Motor neuron (in vitro differentiated cells): ENCODE measurements at regions not wholly inside any gene's neighbourhood (a gene's known extent, or its start where the extent isn't known, plus 50 kb on each side); places are given as distances from the start of the nearest gene placed in this dataset.

Experiments used
- ATAC-seq, 8 experiments: fragments of 200-7000 bp; cut with Tn5 transposase; replicated peaks in 6 of 8; 2 replicates each; pipeline ENCODE4 v1.8.0; 2021; ENCODE audit warnings: mild to moderate bottlenecking in 8 of 8, moderate library complexity in 8 of 8
- H3K27ac ChIP-seq, 2 donors: fragments of 250-450 bp; sonication (Bioruptor Pico); 2 replicates each; pipeline ENCODE4 v1.9.0; 2021; ENCODE audit warnings: antibody characterized with exemption in 2 of 2, mild to moderate bottlenecking in 2 of 2, moderate library complexity in 1 of 2
- H3K4me1 ChIP-seq, 2 donors: fragments of 250-450 bp; sonication (Bioruptor Pico); replicated peaks in 1 of 2; 2 replicates each; pipeline ENCODE4 v1.6.1; 2021; ENCODE audit warnings: antibody characterized with exemption in 2 of 2, mild to moderate bottlenecking in 2 of 2, moderate library complexity in 1 of 2
- H3K4me3 ChIP-seq, 5 donors: fragments of 250-450 bp; sonication (Bioruptor Pico); 2 replicates each; pipeline ENCODE4 v1.9.0; 2021; ENCODE audit warnings: antibody characterized with exemption in 5 of 5, mild to moderate bottlenecking in 5 of 5, moderate library complexity in 4 of 5
- WGBS, 10 experiments: fragments of 450-650 bp; shearing (Covaris generic); methylation state at CpG; one replicate each; pipeline ENCODE4 v1.0.0; 2022; 5-methylcytosine and 5-hydroxymethylcytosine counted together
- in situ Hi-C, 9 experiments: fragments of 400-800 bp; cut with MboI; loops; one replicate each; pipeline ENCODE4 v1.15.0; 2021; ENCODE audit warnings: low sequenced_read_pairs in 9 of 9, low pct_unique_long_range_greater_than_20kb in 2 of 9; ENCODE audit not compliant: unreplicated experiment in 9 of 9

DNA sequence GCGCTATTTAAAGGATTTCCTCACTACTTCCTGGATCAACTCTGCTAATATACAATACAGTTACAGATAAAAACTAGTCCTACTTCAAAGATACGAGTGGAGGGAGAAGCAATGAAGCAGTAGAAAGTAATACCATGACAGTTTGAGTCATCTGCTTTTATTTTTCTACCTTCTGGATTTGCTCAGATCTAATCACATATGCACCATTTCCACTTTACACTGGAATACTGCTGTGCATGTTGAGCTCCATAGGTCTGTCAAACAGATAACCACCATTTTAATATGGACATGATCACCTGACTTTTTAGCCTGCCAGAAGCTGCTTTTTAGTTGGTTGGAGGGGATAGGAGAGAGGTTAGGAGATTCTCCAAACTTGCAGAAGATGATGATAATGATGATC lies 92.5 kb downstream of the MMUT start:
- no peak overlapping the region for H3K4me3 ChIP-seq
- ATAC-seq, result no peak
- no peak overlapping the region for H3K27ac ChIP-seq
- 0 to 73% (median 21%) methylated on average over 1 to 2 of the region's 2 CpGs for WGBS, 10 experiments
- no peaks in the 10 kb centered on the region for H3K4me1 ChIP-seq
- in situ Hi-C loops, result no loop called here

- 7 to 100% (median 91%) methylated on average over 2 of the region's 2 CpGs; no CpG with 5 or more reads in 7 of the 10 experiments for WGBS, 10 experiments
- ATAC-seq, result no peak
- H3K4me1 ChIP-seq, result no peaks in the 10 kb centered on the region
- no peak overlapping the region for H3K4me3 ChIP-seq
- H3K27ac ChIP-seq, result no peak overlapping the region
- in situ Hi-C loops, result no loop called here
These were observed 96.5 kb downstream of the MMUT start for GRCh38 chr6:49366539-49366938.

GRCh38 chr6:49348561-49348960 lies 114.5 kb downstream of the MMUT start:
- H3K4me1 ChIP-seq, result no peaks in the 10 kb centered on the region
- no peak for ATAC-seq
- no peak overlapping the region for H3K4me3 ChIP-seq
- H3K27ac ChIP-seq, result no peak overlapping the region
- in situ Hi-C loops, result no loop called here
- 34 to 100% (median 93%) methylated on average over 1 to 7 of the region's 7 CpGs for WGBS, 10 experiments

- no peak for ATAC-seq
- Histone ChIP-seq H3K4me1 (no peaks in the 10 kb centered on the region), H3K27ac (no peak overlapping the region), H3K4me3 (no peak overlapping the region)
- WGBS, 10 experiments, result 0 to 70% (median 27%) methylated on average over 1 to 6 of the region's 6 CpGs; no CpG with 5 or more reads in 2 of the 10 experiments
- in situ Hi-C loops, result no loop called here
These were observed 120.6 kb downstream of the MMUT start for GRCh38 chr6:49342410-49342809.

- Histone ChIP-seq H3K4me1 (no peaks in the 10 kb centered on the region), H3K27ac (no peak overlapping the region), H3K4me3 (no peak overlapping the region)
- no peak for ATAC-seq
- WGBS, 10 experiments, result 5 to 100% (median 77%) methylated on average over 1 to 3 of the region's 3 CpGs
- in situ Hi-C loops, result no loop called here
These were observed 121.2 kb downstream of the MMUT start for GRCh38 chr6:49341869-49342268.

DNA sequence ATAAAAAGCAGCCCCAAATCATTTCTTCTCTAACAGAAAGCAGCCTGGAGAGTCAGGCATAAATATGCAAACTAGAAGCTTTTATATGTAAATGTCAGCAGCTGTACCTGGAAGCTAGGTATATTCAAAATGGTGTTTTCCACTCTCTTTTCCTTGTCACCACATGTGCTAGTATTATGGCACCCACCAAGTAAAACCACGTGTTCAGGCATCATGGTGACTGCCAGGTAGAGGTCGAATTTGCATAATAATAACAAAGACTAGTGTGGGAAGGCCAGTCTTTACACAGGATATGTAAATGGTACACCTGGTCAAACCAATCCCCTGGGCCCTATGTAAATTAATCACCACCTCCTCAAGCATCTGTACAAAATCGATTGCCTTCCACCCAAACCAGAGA lies 124.0 kb downstream of the MMUT start:
- WGBS, 10 experiments, result 6 to 86% (median 59%) methylated on average over 1 to 3 of the region's 3 CpGs; no CpG with 5 or more reads in 2 of the 10 experiments
- ATAC-seq, result no peak
- in situ Hi-C loops, result no loop called here
- Histone ChIP-seq H3K4me3 (no peak overlapping the region), H3K4me1 (no peaks in the 10 kb centered on the region), H3K27ac (no peak overlapping the region)

DNA sequence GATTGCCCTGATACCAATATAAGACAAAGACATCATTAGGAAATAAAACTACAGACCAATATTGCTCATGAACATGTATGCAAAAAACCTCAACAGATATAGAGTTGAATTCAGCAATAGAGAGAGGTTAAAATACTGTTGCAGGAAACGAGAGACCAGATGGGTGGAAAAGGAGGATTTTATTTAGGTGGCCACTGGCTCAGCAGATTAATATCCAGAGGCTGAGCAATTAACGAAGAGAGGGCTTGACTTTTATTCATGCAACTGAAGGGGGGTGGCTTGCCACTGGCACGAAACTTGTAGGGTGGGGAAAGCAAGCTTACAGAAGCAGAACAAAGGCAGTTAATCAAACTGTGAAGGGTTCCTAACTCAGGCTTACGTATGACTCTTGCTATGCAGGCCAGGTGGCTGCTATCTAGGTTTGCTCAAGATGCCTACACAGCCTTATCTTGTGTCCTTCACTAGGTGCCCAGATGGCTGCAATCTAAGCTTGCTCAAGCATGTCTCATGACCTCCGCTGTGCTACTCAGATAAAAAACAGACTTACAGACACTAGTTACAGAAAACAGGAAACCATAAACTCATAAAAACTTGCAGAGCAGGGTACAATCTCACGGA lies 126.4 kb downstream of the MMUT start:
- no peak for ATAC-seq
- Histone ChIP-seq H3K4me3 (no peak overlapping the region), H3K4me1 (no peaks in the 10 kb centered on the region), H3K27ac (no peak overlapping the region)
- WGBS, 10 experiments, result 16 to 79% (median 54%) methylated on average over 2 to 5 of the region's 6 CpGs
- in situ Hi-C loops, result no loop called here

DNA sequence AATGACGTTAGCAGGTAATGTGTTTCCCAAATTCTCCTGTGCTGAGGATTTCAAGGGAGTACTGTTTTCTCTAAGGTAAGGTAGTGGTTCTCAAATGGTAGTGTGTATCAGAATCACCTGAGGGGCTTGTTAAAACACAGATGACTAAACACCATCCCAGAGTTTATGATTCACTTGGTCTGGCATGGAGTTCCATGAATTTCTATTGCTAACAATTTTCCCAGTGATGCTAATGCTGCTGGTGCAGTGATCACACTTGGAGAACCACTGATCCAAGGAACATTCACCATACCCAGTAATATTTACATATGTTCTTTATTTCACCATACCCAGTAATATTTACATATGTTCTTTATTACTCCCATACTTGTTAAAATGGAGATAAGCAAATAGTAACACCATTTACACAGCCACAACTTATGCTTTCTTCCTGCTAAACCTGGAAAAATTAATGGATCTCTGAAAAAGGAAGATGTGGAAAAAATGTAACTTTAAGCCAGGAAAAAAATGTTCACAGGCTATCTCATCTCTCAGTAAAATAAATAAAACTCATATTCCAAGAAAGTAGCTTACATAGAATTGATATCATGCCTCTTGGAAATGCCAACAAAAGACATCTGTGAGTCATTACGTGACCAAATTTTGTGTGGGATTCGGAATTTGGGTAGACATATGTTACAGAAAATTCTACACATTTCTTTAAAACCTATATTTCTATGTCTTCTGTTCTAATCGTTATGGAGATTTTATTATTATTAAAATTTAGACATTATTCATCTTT lies 129.5 kb downstream of the MMUT start:
- in situ Hi-C loops, result no loop called here
- peak in 3 of 8 experiments; percentile 75 to 98 (median 82) for ATAC-seq
- Histone ChIP-seq H3K27ac (no peak overlapping the region), H3K4me1 (no peaks in the 10 kb centered on the region), H3K4me3 (no peak overlapping the region)
- 8 to 97% (median 89%) methylated on average over 2 to 4 of the region's 4 CpGs; no CpG with 5 or more reads in 1 of the 10 experiments for WGBS, 10 experiments

- ATAC-seq, result no peak
- 33 to 67% (median 59%) methylated on average over 1 of the region's 1 CpG; no CpG with 5 or more reads in 4 of the 10 experiments for WGBS, 10 experiments
- Histone ChIP-seq H3K4me3 (no peak overlapping the region), H3K4me1 (no peaks in the 10 kb centered on the region), H3K27ac (no peak overlapping the region)
- in situ Hi-C loops, result no loop called here
These were observed 130.3 kb downstream of the MMUT start for GRCh38 chr6:49332781-49333180.

- no peak for ATAC-seq
- WGBS, 10 experiments, result 10 to 94% (median 78%) methylated on average over 2 to 3 of the region's 3 CpGs
- in situ Hi-C loops, result no loop called here
These were observed 133.9 kb downstream of the MMUT start for GRCh38 chr6:49329186-49329585.

GRCh38 chr6:49328051-49328744 lies 134.9 kb downstream of the MMUT start:
- Histone ChIP-seq H3K4me3 (no peak overlapping the region), H3K4me1 (no peaks in the 10 kb centered on the region), H3K27ac (no peak overlapping the region)
- peak in 2 of 8 experiments; percentile 18 to 43 for ATAC-seq
- in situ Hi-C loops, result no loop called here
- 63 to 100% (median 88%) methylated on average over 1 of the region's 1 CpG; no CpG with 5 or more reads in 5 of the 10 experiments for WGBS, 10 experiments

More at GRCh38 chr6:49329186-49329585, 133.9 kb downstream of the MMUT start:
- H3K4me1 ChIP-seq, result no peaks in the 10 kb centered on the region
- no peak overlapping the region for H3K4me3 ChIP-seq
- H3K27ac ChIP-seq, result no peak overlapping the region

DNA sequence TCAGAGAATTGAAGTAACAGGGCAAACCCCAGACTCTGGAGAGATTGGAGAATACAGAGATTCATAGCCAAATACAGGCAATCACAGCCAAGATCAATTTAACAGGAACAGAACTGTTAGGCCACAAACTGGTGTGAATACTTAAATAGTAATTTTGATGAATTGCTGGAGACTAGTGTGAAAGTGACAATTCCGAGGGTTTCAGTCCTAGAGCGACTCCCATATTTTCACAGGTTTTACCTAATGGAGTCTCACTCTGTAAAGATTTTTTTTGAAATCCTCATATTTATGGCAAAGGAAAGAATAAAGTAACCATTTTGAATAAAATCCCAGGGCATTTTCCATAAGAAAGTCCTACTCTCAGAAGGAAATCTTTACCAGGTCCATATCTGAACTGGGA lies 135.5 kb downstream of the MMUT start:
- no peak overlapping the region for H3K27ac ChIP-seq

GRCh38 chr6:49327005-49327404 lies 136.0 kb downstream of the MMUT start:
- H3K4me1 ChIP-seq, result no peaks in the 10 kb centered on the region
- H3K4me3 ChIP-seq, result no peak overlapping the region
- no peak for ATAC-seq
- WGBS, 10 experiments, result 43 to 100% (median 80%) methylated on average over 1 of the region's 1 CpG; no CpG with 5 or more reads in 3 of the 10 experiments
- in situ Hi-C loops, result no loop called here
- H3K27ac ChIP-seq, result no peak overlapping the region

More for the DNA sequence above, 135.5 kb downstream of the MMUT start:
- Histone ChIP-seq H3K4me1 (no peaks in the 10 kb centered on the region), H3K4me3 (no peak overlapping the region)
- 80 to 100% (median 92%) methylated on average over 1 to 2 of the region's 2 CpGs; no CpG with 5 or more reads in 1 of the 10 experiments for WGBS, 10 experiments
- ATAC-seq, result no peak
- in situ Hi-C loops, result no loop called here
